IMR-90 (cell line): ENCODE measurements at regions not wholly inside any gene's neighbourhood (a gene's known extent, or its start where the extent isn't known, plus 50 kb on each side); places are given as distances from the start of the nearest gene placed in this dataset.

Experiments
- ATAC-seq: fragments of 200-7000 bp; cut with Tn5 transposase; 2 replicates; pipeline ENCODE4 v1.9.1; 2020; ENCODE audit warnings: low read depth, mild to moderate bottlenecking, moderate library complexity
- BruUV-seq: library from RNA; stranded (reverse); fragments of 400-500 nt; replicated peaks from 2 replicates; lab custom pipeline; 2021; lab: Mats Ljungman, UMichigan
- CTCF ChIA-PET: fragments of 300-600 bp; formaldehyde crosslinking; extraction: SDS; loops from one replicate; lab custom pipeline; 2021; ENCODE audit warnings: antibody characterized with exemption; lab: Yijun Ruan, JAX
- POLR2A ChIA-PET: fragments of 300-600 bp; sonication (Branson Sonifier 250); formaldehyde crosslinking; loops from one replicate; lab custom pipeline; 2022; ENCODE audit warnings: antibody characterized with exemption; ENCODE audit not compliant: unreplicated experiment; lab: Charles Lee
- DNase-seq: peaks from one replicate; pipeline ENCODE4 v3.0.0; 2013
- H2AFZ ChIP-seq: replicated peaks from 2 replicates; pipeline ENCODE3; 2013; ENCODE audit warnings: low read length, mild to moderate bottlenecking; ENCODE audit not compliant: poor library complexity
- H2AK5ac ChIP-seq: 2 replicates; pipeline ENCODE4 v1.6.1; 2013; ENCODE audit warnings: low read depth, low read length, inconsistent platforms
- H2AK9ac ChIP-seq: replicated peaks from 2 replicates; pipeline ENCODE3; 2013; ENCODE audit warnings: mild to moderate bottlenecking, low read depth, low read length, moderate library complexity; ENCODE audit not compliant: poor library complexity
- H2BK120ac ChIP-seq: 2 replicates; pipeline ENCODE4 v1.6.1; 2013; ENCODE audit warnings: low read depth, low read length, inconsistent platforms
- H2BK15ac ChIP-seq: 3 replicates; pipeline ENCODE4 v1.6.1; 2013; ENCODE audit warnings: low read depth, low read length, inconsistent platforms
- H2BK20ac ChIP-seq: 2 replicates; pipeline ENCODE4 v1.6.1; 2013; ENCODE audit warnings: low read depth, mild to moderate bottlenecking, inconsistent platforms, low read length, moderate library complexity
- H2BK5ac ChIP-seq: 2 replicates; pipeline ENCODE4 v1.6.1; 2013; ENCODE audit warnings: mild to moderate bottlenecking, low read depth, low read length, inconsistent platforms; ENCODE audit not compliant: poor library complexity, severe bottlenecking
- H3K14ac ChIP-seq: replicated peaks from 2 replicates; pipeline ENCODE4 v1.6.1; 2013; ENCODE audit warnings: low read depth, low read length, inconsistent platforms
- H3K18ac ChIP-seq: 2 replicates; pipeline ENCODE4 v1.6.1; 2013; ENCODE audit warnings: low read depth, low read length, control low read depth
- H3K23ac ChIP-seq: 2 replicates; pipeline ENCODE4 v1.6.1; 2013; ENCODE audit warnings: low read depth, low read length, inconsistent platforms
- H3K27ac ChIP-seq: 2 replicates; pipeline ENCODE4 v1.5.1; 2013; ENCODE audit warnings: mild to moderate bottlenecking, control low read depth, low read length; ENCODE audit not compliant: insufficient read depth
- H3K27me3 ChIP-seq: 2 replicates; pipeline ENCODE4 v1.6.1; 2013; ENCODE audit warnings: low read length; ENCODE audit not compliant: control insufficient read depth, insufficient read depth
- H3K36me3 ChIP-seq: 2 replicates; pipeline ENCODE4 v1.6.1; 2013; ENCODE audit warnings: low read length, mixed read lengths; ENCODE audit not compliant: control insufficient read depth, insufficient read depth
- H3K4ac ChIP-seq: 2 replicates; pipeline ENCODE4 v1.6.1; 2013; ENCODE audit warnings: low read depth, low read length, inconsistent platforms
- H3K4me1 ChIP-seq: 2 replicates; pipeline ENCODE4 v1.6.1; 2013; ENCODE audit warnings: low read length, mixed read lengths; ENCODE audit not compliant: control insufficient read depth, insufficient read depth
- H3K4me2 ChIP-seq: 2 replicates; pipeline ENCODE4 v1.6.1; 2013; ENCODE audit warnings: low read depth, mild to moderate bottlenecking, control low read depth, low read length, moderate library complexity
- H3K4me3 ChIP-seq: 2 replicates; pipeline ENCODE4 v1.5.1; 2013; ENCODE audit warnings: low read depth, mild to moderate bottlenecking, control low read depth, low read length, moderate library complexity; ENCODE audit not compliant: insufficient read depth
- H3K56ac ChIP-seq: 2 replicates; pipeline ENCODE4 v1.6.1; 2013; ENCODE audit warnings: low read length, inconsistent platforms; ENCODE audit not compliant: insufficient read depth; ENCODE audit errors: extremely low read depth
- H3K79me1 ChIP-seq, 2 experiments: 2 replicates each; pipeline ENCODE4 v1.6.1; 2013; ENCODE audit warnings: low read length in 2 of 2, inconsistent platforms in 1 of 2, low read depth in 1 of 2
- H3K9ac ChIP-seq: 2 replicates; pipeline ENCODE4 v1.6.1; 2013; ENCODE audit warnings: low read depth, low read length, control low read depth
- H3K9me1 ChIP-seq: 2 replicates; pipeline ENCODE4 v1.6.1; 2013; ENCODE audit warnings: low read length, inconsistent platforms; ENCODE audit not compliant: insufficient read depth
- H3K9me3 ChIP-seq: 2 replicates; pipeline ENCODE4 v1.6.1; 2013; ENCODE audit warnings: low read length; ENCODE audit not compliant: control insufficient read depth, insufficient read depth
- H4K20me1 ChIP-seq: 2 replicates; pipeline ENCODE4 v1.6.1; 2013; ENCODE audit warnings: low read length, inconsistent platforms; ENCODE audit not compliant: insufficient read depth
- H4K5ac ChIP-seq: 2 replicates; pipeline ENCODE4 v1.6.1; 2013; ENCODE audit warnings: mild to moderate bottlenecking, low read depth, low read length, control low read depth
- H4K8ac ChIP-seq, 2 experiments: 2 replicates each; pipeline ENCODE4 v1.6.1; 2013; ENCODE audit warnings: low read depth in 2 of 2, low read length in 2 of 2, control low read depth in 1 of 2, inconsistent platforms in 1 of 2
- H4K91ac ChIP-seq: 2 replicates; pipeline ENCODE4 v1.6.1; 2013; ENCODE audit warnings: low read depth, low read length, inconsistent platforms; ENCODE audit not compliant: insufficient read depth
- CEBPB ChIP-seq: IDR thresholded peaks from 2 replicates; pipeline ENCODE4 v1.6.1; 2012; ENCODE audit warnings: low read depth, low read length, improper control_type of control experiment
- CHD1 ChIP-seq: IDR thresholded peaks from 2 replicates; pipeline ENCODE4 v1.6.1; 2012; ENCODE audit warnings: low read depth, low read length, improper control_type of control experiment
- MAFK ChIP-seq: IDR thresholded peaks from 2 replicates; pipeline ENCODE4 v1.6.1; 2012; ENCODE audit warnings: low read depth, low read length, improper control_type of control experiment
- MAZ ChIP-seq: IDR thresholded peaks from 2 replicates; pipeline ENCODE4 v1.6.1; 2012; ENCODE audit warnings: low read depth, mild to moderate bottlenecking, low read length, improper control_type of control experiment, moderate library complexity, borderline replicate concordance
- MXI1 ChIP-seq: IDR thresholded peaks from 2 replicates; pipeline ENCODE4 v1.6.1; 2012; ENCODE audit warnings: low read depth, mild to moderate bottlenecking, low read length, moderate library complexity, borderline replicate concordance
- RAD21 ChIP-seq: IDR thresholded peaks from 2 replicates; pipeline ENCODE4 v1.6.1; 2012; ENCODE audit warnings: low read length, improper control_type of control experiment
- RFX5 ChIP-seq: IDR thresholded peaks from 2 replicates; pipeline ENCODE4 v1.8.0; 2012; ENCODE audit warnings: low read depth, mild to moderate bottlenecking, low read length, moderate library complexity
- USF2 ChIP-seq: fragments of 150-350 bp; IDR thresholded peaks from 2 replicates; pipeline ENCODE4 v1.6.1; 2017; ENCODE audit warnings: mild to moderate bottlenecking, antibody characterized with exemption, low read length, low read depth
- dilution Hi-C: fragments of 300-500 bp; cut with HindIII; formaldehyde crosslinking; loops from one replicate; pipeline ENCODE4 v1.14.3; 2018; ENCODE audit warnings: low sequenced_read_pairs; ENCODE audit not compliant: unreplicated experiment
- in situ Hi-C: fragments of 300-500 bp; cut with MboI; formaldehyde crosslinking; loops from 3 replicates; pipeline ENCODE4 v1.14.3; 2019; ENCODE audit warnings: low sequenced_read_pairs, inconsistent platforms, mixed read lengths
- intact Hi-C: fragments of 100-400 bp; cut with micrococcal nuclease; formaldehyde crosslinking; loops from 2 replicates; pipeline ENCODE4 v1.10.0; 2022

GRCh38 chr9:81030027-81030426 is 659.3 kb downstream of the TLE1 start:
- intact Hi-C loops, result loop anchor here (10.0 kb wide), 1 partner anchor 655 kb away; the partner anchor contains the start of gene TLE1
- Histone ChIP-seq H2BK20ac (no peak overlapping the region), H3K4me2 (no peak overlapping the region), H2AK5ac (no peak overlapping the region), H3K23ac (no peak overlapping the region), H2BK15ac (no peak overlapping the region), H3K36me3 (no peaks in the 10 kb centered on the region), H3K27me3 (no peaks in the 10 kb centered on the region), H3K4ac (no peak overlapping the region), H3K27ac (no peak overlapping the region), H2BK5ac (no peak overlapping the region), H4K20me1 (no peaks in the 10 kb centered on the region), H2BK120ac (no peak overlapping the region), H3K4me1 (peaks cover 11% of the 10 kb centered on the region), H3K9ac (no peak overlapping the region), H4K91ac (no peak overlapping the region), H3K9me1 (no peaks in the 10 kb centered on the region; the same call in 1 of the 2 replicates), H3K79me1 (no peaks in the 10 kb centered on the region), H3K14ac (no peak overlapping the region), H3K4me3 (no peak overlapping the region), H2AFZ (no peak overlapping the region), H3K56ac (no peak overlapping the region), H2AK9ac (no peak overlapping the region), H4K5ac (no peak overlapping the region), H3K18ac (no peak overlapping the region), H4K8ac (no peak overlapping the region), H3K9me3 (no peaks in the 10 kb centered on the region)
- ATAC-seq (no peak), DNase-seq (no peak)
- in situ Hi-C loops, result no loop called here
- no peak for TF ChIP-seq CEBPB
- no peak for TF ChIP-seq USF2
- TF ChIP-seq MAZ, result no peak
- TF ChIP-seq RAD21, result no peak
- no peak for TF ChIP-seq CHD1
- no peak for TF ChIP-seq MXI1
- TF ChIP-seq MAFK, result no peak
- no peak for TF ChIP-seq RFX5
- BruUV-seq, result no TSS peak
- ChIA-PET CTCF (no interaction called here), POLR2A (no interaction called here)
- dilution Hi-C loops, result no loop called here
